SK-N-SH (cell line): ENCODE measurements at regions not wholly inside any gene's neighbourhood (a gene's known extent, or its start where the extent isn't known, plus 50 kb on each side); places are given as distances from the start of the nearest gene placed in this dataset.

ENCODE experiments used
- CTCF ChIA-PET: fragments of 300-600, 350-600 bp; formaldehyde crosslinking; extraction: SDS; loops from one replicate; lab custom pipeline; 2021; lab: Yijun Ruan, JAX
- POLR2A ChIA-PET: fragments of 350-600 bp; sonication (Branson Sonifier 250); formaldehyde crosslinking; extraction: SDS; loops from one replicate; lab custom pipeline; 2020; ENCODE audit warnings: antibody characterized with exemption, inconsistent platforms; lab: Yijun Ruan, JAX
- DNase-seq: peaks from one replicate; pipeline ENCODE4 v3.0.0; 2012
- H2AFZ ChIP-seq: fragments of 200-600 bp; sonication (generic); 2 replicates; pipeline ENCODE4 v1.8.1; 2016; ENCODE audit warnings: antibody characterized with exemption, mild to moderate bottlenecking, low read depth
- H3F3A ChIP-seq: fragments of 200-600 bp; sonication (generic); replicated peaks from 2 replicates; pipeline ENCODE3; 2016; ENCODE audit warnings: antibody characterized with exemption, mild to moderate bottlenecking; ENCODE audit not compliant: insufficient read depth
- H3K27ac ChIP-seq, 2 experiments: fragments of 200-500 bp in 1 of 2; fragments of 200-600 bp in 1 of 2; sonication (Bioruptor generic) in 1 of 2; sonication (generic), shearing (Covaris generic) in 1 of 2; 2 replicates each; pipeline versions ENCODE4 v1.5.1 to v1.6.1; 2014 to 2016; ENCODE audit warnings: low read depth in 2 of 2, inconsistent platforms in 1 of 2, low read length in 1 of 2, mild to moderate bottlenecking in 1 of 2, mixed read lengths in 1 of 2
- H3K27me3 ChIP-seq: fragments of 200-600 bp; sonication (generic), shearing (Covaris generic); 2 replicates; pipeline ENCODE4 v1.6.1; 2016; ENCODE audit warnings: mixed run types; ENCODE audit not compliant: insufficient read depth
- H3K36me3 ChIP-seq, 2 experiments: fragments of 200-500 bp in 1 of 2; fragments of 200-600 bp in 1 of 2; sonication (Bioruptor generic) in 1 of 2; sonication (generic) in 1 of 2; replicated peaks in 1 of 2; 2 replicates each; pipeline versions ENCODE3 to v1.5.1; 2014 to 2016; ENCODE audit warnings: low read length in 1 of 2, mild to moderate bottlenecking in 1 of 2; ENCODE audit not compliant: insufficient read depth in 2 of 2, control insufficient read depth in 1 of 2
- H3K4me1 ChIP-seq, 2 experiments: fragments of 200-500 bp in 1 of 2; fragments of 200-600 bp in 1 of 2; sonication (Bioruptor generic) in 1 of 2; sonication (generic), shearing (Covaris generic) in 1 of 2; 2 replicates each; pipeline versions ENCODE4 v1.5.1 to v1.6.1; 2014 to 2016; ENCODE audit warnings: low read depth in 1 of 2, low read length in 1 of 2, mixed run types in 1 of 2; ENCODE audit not compliant: insufficient read depth in 2 of 2, control insufficient read depth in 1 of 2
- H3K4me2 ChIP-seq: fragments of 200-600 bp; sonication (generic), shearing (Covaris generic); 2 replicates; pipeline ENCODE4 v1.6.1; 2017; ENCODE audit warnings: mixed run types
- H3K4me3 ChIP-seq, 2 experiments: fragments of 200-500 bp in 1 of 2; fragments of 200-600 bp in 1 of 2; sonication (Bioruptor generic) in 1 of 2; sonication (generic), shearing (Covaris generic) in 1 of 2; 2 replicates each; pipeline versions ENCODE4 v1.5.1 to v1.8.1; 2014 to 2016; ENCODE audit warnings: low read depth in 2 of 2, inconsistent platforms in 1 of 2, low read length in 1 of 2, mild to moderate bottlenecking in 1 of 2, mixed read lengths in 1 of 2, moderate library complexity in 1 of 2
- H3K79me2 ChIP-seq: fragments of 200-600 bp; sonication (generic); 2 replicates; pipeline ENCODE4 v1.8.1; 2017; ENCODE audit warnings: mild to moderate bottlenecking; ENCODE audit not compliant: insufficient read depth
- H3K9ac ChIP-seq: fragments of 200-600 bp; sonication (generic); 2 replicates; pipeline ENCODE4 v1.6.1; 2017; ENCODE audit warnings: mixed run types
- H3K9me2 ChIP-seq: fragments of 200-600 bp; sonication (generic); 2 replicates; pipeline ENCODE4 v1.6.1; 2017; ENCODE audit warnings: mixed run types
- H3K9me3 ChIP-seq: fragments of 200-600 bp; sonication (generic); 2 replicates; pipeline ENCODE4 v1.6.1; 2017; ENCODE audit warnings: mixed run types, mild to moderate bottlenecking, moderate library complexity
- H4K20me1 ChIP-seq: fragments of 200-600 bp; sonication (generic); 2 replicates; pipeline ENCODE4 v1.6.1; 2017; ENCODE audit warnings: mild to moderate bottlenecking, mixed run types; ENCODE audit not compliant: insufficient read depth
- CTCF ChIP-seq: fragments of 200-600 bp; sonication (generic); IDR thresholded peaks from 2 replicates; pipeline ENCODE4 v1.6.1; 2017; ENCODE audit warnings: antibody characterized with exemption, mild to moderate bottlenecking, moderate library complexity
- ELF1 ChIP-seq: IDR thresholded peaks from 2 replicates; pipeline ENCODE4 v1.4.0; 2012
- EP300 ChIP-seq, 2 experiments: IDR thresholded peaks; 2 replicates each; pipeline versions ENCODE4 v1.4.0 to v1.6.1; 2012; ENCODE audit warnings: borderline replicate concordance in 1 of 2, low read depth in 1 of 2, low read length in 1 of 2
- FOXJ3 ChIP-seq: sonication (generic); formaldehyde crosslinking; IDR thresholded peaks from 2 replicates; pipeline ENCODE4 v1.5.1; 2020; ENCODE audit warnings: mild to moderate bottlenecking, missing genetic modification reagents
- FOXM1 ChIP-seq: IDR thresholded peaks from 2 replicates; pipeline ENCODE4 v1.4.0; 2012; ENCODE audit warnings: low read depth, mild to moderate bottlenecking
- GATA2 ChIP-seq: sonication (generic); formaldehyde crosslinking; IDR thresholded peaks from 2 replicates; pipeline ENCODE4 v1.5.0; 2020; ENCODE audit warnings: mild to moderate bottlenecking, missing genetic modification reagents
- IRF3 ChIP-seq: fragments of 150-350 bp; IDR thresholded peaks from 2 replicates; pipeline ENCODE4 v1.6.1; 2016; ENCODE audit warnings: mild to moderate bottlenecking, low read depth, low read length
- JUND ChIP-seq: IDR thresholded peaks from 2 replicates; pipeline ENCODE4 v1.4.0; 2012
- MAX ChIP-seq: IDR thresholded peaks from 2 replicates; pipeline ENCODE4 v1.4.0; 2012; ENCODE audit warnings: low read depth
- NRF1 ChIP-seq: IDR thresholded peaks from 2 replicates; pipeline ENCODE4 v1.6.1; 2012; ENCODE audit warnings: low read depth, mild to moderate bottlenecking, low read length
- POLR2AphosphoS5 ChIP-seq: IDR thresholded peaks from 2 replicates; pipeline ENCODE4 v1.6.1; 2012; ENCODE audit warnings: low read depth, low read length
- RFX5 ChIP-seq: IDR thresholded peaks from 2 replicates; pipeline ENCODE4 v1.6.1; 2012; ENCODE audit warnings: mild to moderate bottlenecking, improper control_type of control experiment, low read length
- SMC3 ChIP-seq: IDR thresholded peaks from 2 replicates; pipeline ENCODE4 v1.6.1; 2012; ENCODE audit warnings: low read depth, low read length, improper control_type of control experiment
- TAF1 ChIP-seq: IDR thresholded peaks from 2 replicates; pipeline ENCODE4 v1.6.1; 2012; ENCODE audit warnings: low read depth, mild to moderate bottlenecking, low read length, moderate library complexity, borderline replicate concordance
- USF1 ChIP-seq: IDR thresholded peaks from 2 replicates; pipeline ENCODE4 v1.4.0; 2012; ENCODE audit warnings: low read depth, borderline replicate concordance
- USF2 ChIP-seq: fragments of 150-350 bp; IDR thresholded peaks from 2 replicates; pipeline ENCODE4 v1.6.1; 2017; ENCODE audit warnings: antibody characterized with exemption, low read length, low read depth, borderline replicate concordance
- WGBS: methylation state at CpG from one replicate; pipeline ENCODE4 v1.1.6; 2017; ENCODE audit warnings: low lambda C conversion rate; 5-methylcytosine and 5-hydroxymethylcytosine counted together

- POLR2A ChIA-PET, result no interaction called here
- Histone ChIP-seq H2AFZ (no peak overlapping the region), H3K4me1 (no peaks in the 10 kb centered on the region), H3K9me2 (no peaks in the 10 kb centered on the region), H3F3A (no peaks in the 10 kb centered on the region), H3K27ac (no peak overlapping the region), H3K36me3 (no peaks in the 10 kb centered on the region), H3K4me2 (no peak overlapping the region), H3K27me3 (no peaks in the 10 kb centered on the region), H3K4me3 (no peak overlapping the region), H3K9me3 (0 out of 2 replicates have a peak, but pooled peaks cover 9% of the 10 kb centered on the region), H3K9ac (no peak overlapping the region), H3K79me2 (no peaks in the 10 kb centered on the region), H4K20me1 (no peaks in the 10 kb centered on the region)
- DNase-seq, result no peak
- TF ChIP-seq NRF1, result no peak
- WGBS, result 23% methylated on average over 3 of the region's 3 CpGs
- CTCF ChIA-PET, result interaction anchor here (1.0 kb wide), 1 partner anchor 12 kb away, joined by 3 read pairs; no protein-coding TSS in a partner anchor
Observed at GRCh38 chr7:51702673-51703072, 386.1 kb upstream of the COBL start.

- Histone ChIP-seq H3K27ac (no peak overlapping the region), H3K9me3 (0 out of 2 replicates have a peak, but pooled peaks cover 9% of the 10 kb centered on the region), H3K4me2 (no peak overlapping the region), H3K27me3 (no peaks in the 10 kb centered on the region), H4K20me1 (no peaks in the 10 kb centered on the region), H3F3A (no peaks in the 10 kb centered on the region), H2AFZ (no peak overlapping the region), H3K9ac (no peak overlapping the region), H3K4me1 (no peaks in the 10 kb centered on the region), H3K4me3 (no peak overlapping the region), H3K79me2 (no peaks in the 10 kb centered on the region), H3K9me2 (no peaks in the 10 kb centered on the region), H3K36me3 (no peaks in the 10 kb centered on the region)
- ChIA-PET CTCF (interaction anchor here (1.0 kb wide), 1 partner anchor 12 kb away, joined by 3 read pairs; no protein-coding TSS in a partner anchor), POLR2A (no interaction called here)
- no peak for TF ChIP-seq USF1
- TF ChIP-seq GATA2 (CRISPR knock-in tag), result no peak
- no peak for TF ChIP-seq MAX
- no peak for TF ChIP-seq RFX5
- no peak for TF ChIP-seq USF2
- TF ChIP-seq SMC3, result no peak
- no peak for TF ChIP-seq ELF1
- TF ChIP-seq FOXJ3 (CRISPR knock-in tag), result no peak
- 13% methylated on average over 2 of the region's 2 CpGs for WGBS
- no peak for DNase-seq
Observed at GRCh38 chr7:51701935-51702334, 385.3 kb upstream of the COBL start.

GRCh38 chr7:51700593-51701215 is 384.1 kb upstream of the COBL start:
- WGBS, result 25% methylated on average over 3 of the region's 3 CpGs
- Histone ChIP-seq H3K4me1 (no peaks in the 10 kb centered on the region), H4K20me1 (no peaks in the 10 kb centered on the region), H3K36me3 (no peaks in the 10 kb centered on the region), H3K27ac (no peak overlapping the region), H3F3A (no peaks in the 10 kb centered on the region), H3K27me3 (no peaks in the 10 kb centered on the region), H3K4me3 (no peak overlapping the region), H3K9me3 (0 out of 2 replicates have a peak, but pooled peaks cover 4% of the 10 kb centered on the region), H3K79me2 (no peaks in the 10 kb centered on the region), H3K9ac (no peak overlapping the region), H3K9me2 (no peaks in the 10 kb centered on the region), H2AFZ (no peak overlapping the region), H3K4me2 (no peak overlapping the region)
- ChIA-PET CTCF (interaction anchor here (1.4 kb wide), 1 partner anchor 20 kb away, joined by 3 read pairs; no protein-coding TSS in a partner anchor), POLR2A (no interaction called here)
- no peak for DNase-seq
- TF ChIP-seq NRF1 (no peak), FOXM1 (no peak), USF2 (no peak), IRF3 (no peak), SMC3 (no peak), TAF1 (no peak), POLR2AphosphoS5 (no peak), JUND (no peak), EP300 (IDR thresholded peaks at IDR 0.05; ENCODE audit: borderline replicate concordance in 1 of 2, low read depth in 1 of 2, low read length in 1 of 2) (no peak), CTCF (no peak)
